ENCODE measurements at regions not wholly inside any gene's neighbourhood (a gene's known extent, or its start where the extent isn't known, plus 50 kb on each side); places are given as distances from the start of the nearest gene placed in this dataset.

GRCh38 chr14:65290830-65291229, 121.7 kb upstream of the FUT8 start:
- POLR2A ChIA-PET: interaction anchor here (8.2 kb wide), 1 partner anchor 13 kb away, joined by 74 read pairs; no protein-coding TSS in a partner anchor
- ATAC-seq (ENCODE audit: low read depth): no peak
- no peaks in the 10 kb centered on the region for H3K27me3 Mint-ChIP-seq
- peaks cover 35% of the 10 kb centered on the region for H3K36me3 Mint-ChIP-seq
- peaks cover 53% of the 10 kb centered on the region for H3K4me1 Mint-ChIP-seq
- DNase-seq: no peak
- peaks cover 7% of the 10 kb centered on the region for H3K9me3 Mint-ChIP-seq
- peak overlapping the region; percentile 57 for H3K4me3 Mint-ChIP-seq
- peak overlapping the region; percentile 76 for H3K27ac Mint-ChIP-seq

DNA sequence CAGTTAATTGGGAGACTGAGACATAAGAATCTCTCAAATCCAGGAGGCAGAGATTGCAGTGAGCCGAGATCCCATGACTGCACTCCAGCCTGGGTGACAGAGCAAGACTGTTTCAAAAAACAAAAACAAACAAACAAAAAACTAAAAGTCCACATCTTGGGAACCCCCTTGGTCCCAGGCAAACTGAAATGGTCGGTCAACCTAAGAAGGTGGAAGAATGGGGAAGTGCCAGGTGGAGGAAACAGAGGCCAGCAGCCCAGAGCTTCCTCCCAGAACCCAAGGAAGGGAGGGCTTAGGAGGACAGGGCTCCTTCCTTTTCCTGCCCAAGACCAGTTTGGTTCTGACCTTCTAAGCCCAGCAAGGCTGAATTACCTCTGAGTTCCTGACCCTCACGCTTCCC, 121.0 kb upstream of the FUT8 start:
- Mint-ChIP-seq H3K4me3 (peak overlapping the region; percentile 48), H3K9me3 (peaks cover 10% of the 10 kb centered on the region), H3K36me3 (peaks cover 40% of the 10 kb centered on the region), H3K27me3 (no peaks in the 10 kb centered on the region), H3K4me1 (peaks cover 56% of the 10 kb centered on the region), H3K27ac (peak overlapping the region; percentile 76)
- POLR2A ChIA-PET: interaction anchor here (0.8 to 8.2 kb wide), 5 partner anchors 9 to 120 kb away, joined by 3 to 74 read pairs (median 6); no protein-coding TSS in a partner anchor
- ATAC-seq (ENCODE audit: low read depth): no peak
- no peak for DNase-seq

DNA sequence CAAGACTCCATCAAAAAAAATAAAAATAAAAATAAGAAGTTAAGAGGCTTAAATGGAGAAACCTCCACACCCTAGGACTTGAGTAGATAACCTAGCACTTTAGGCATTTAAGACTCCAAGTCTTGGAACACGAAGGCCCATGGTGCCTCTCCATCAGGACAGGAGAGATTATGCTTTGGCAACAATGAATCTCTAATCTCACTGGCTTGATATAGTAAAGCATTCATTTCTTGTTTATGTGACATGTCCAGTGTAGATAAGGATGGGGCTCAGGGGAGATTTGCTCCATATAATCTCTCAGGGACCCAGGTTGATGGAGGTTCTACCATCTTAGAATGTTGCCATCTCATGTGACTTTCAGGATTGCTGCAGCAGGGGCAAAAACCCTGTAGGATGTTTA, 117.7 kb upstream of the FUT8 start:
- peaks cover 47% of the 10 kb centered on the region for H3K4me1 Mint-ChIP-seq
- no peak overlapping the region for H3K27ac Mint-ChIP-seq
- no peak overlapping the region for H3K4me3 Mint-ChIP-seq
- H3K27me3 Mint-ChIP-seq: no peaks in the 10 kb centered on the region
- ATAC-seq (ENCODE audit: low read depth) (no peak), DNase-seq (no peak)
- POLR2A ChIA-PET: interaction anchor here (1.0 kb wide), 1 partner anchor 12 kb away, joined by 5 read pairs; no protein-coding TSS in a partner anchor
- peaks cover 9% of the 10 kb centered on the region for H3K9me3 Mint-ChIP-seq
- H3K36me3 Mint-ChIP-seq: peaks cover 42% of the 10 kb centered on the region

DNA sequence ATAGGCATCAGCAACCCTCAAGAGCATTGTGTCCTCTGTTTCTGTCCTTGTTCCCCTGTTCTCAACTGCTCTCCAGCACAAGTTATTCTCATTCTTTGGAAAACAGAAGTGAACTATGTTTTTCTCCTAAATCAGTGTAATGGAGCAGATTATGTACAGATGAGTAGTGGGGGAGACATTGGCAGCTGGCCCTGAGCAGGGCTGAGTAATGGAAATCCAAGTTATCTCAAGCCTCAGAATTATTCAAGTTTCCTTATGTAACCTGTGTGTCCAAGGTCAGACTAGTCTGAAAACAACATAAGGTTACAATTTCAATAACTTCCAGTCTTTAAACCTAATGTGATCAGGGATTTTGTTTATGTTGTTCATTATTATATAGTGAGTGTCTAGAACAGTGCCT, 116.1 kb upstream of the FUT8 start:
- Mint-ChIP-seq H3K27ac (no peak overlapping the region), H3K27me3 (no peaks in the 10 kb centered on the region)
- ATAC-seq (ENCODE audit: low read depth): no peak

DNA sequence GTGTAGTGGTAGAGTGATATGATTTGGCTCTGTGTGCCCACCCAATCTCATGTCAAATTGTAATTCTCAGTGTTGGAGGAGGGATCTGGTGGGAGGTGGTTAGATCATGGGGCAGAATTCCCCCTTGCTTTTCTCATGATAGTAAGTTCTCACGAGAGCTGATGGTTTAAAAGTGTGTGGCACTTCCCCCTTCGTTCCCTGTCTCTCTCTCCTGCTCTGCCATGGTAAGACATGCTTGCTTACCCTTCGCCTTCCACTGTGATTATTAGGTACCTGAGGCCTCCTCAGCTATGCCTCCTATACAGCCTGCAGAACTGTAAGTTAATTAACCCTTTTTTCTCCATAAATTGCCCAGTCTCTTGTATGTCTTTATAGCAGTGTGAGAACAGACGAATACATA, 115.7 kb upstream of the FUT8 start:
- Mint-ChIP-seq H3K27me3 (no peaks in the 10 kb centered on the region), H3K9me3 (peaks cover 7% of the 10 kb centered on the region), H3K4me1 (peaks cover 49% of the 10 kb centered on the region), H3K36me3 (peaks cover 31% of the 10 kb centered on the region), H3K27ac (peak overlapping the region; percentile 11), H3K4me3 (no peak overlapping the region)
- POLR2A ChIA-PET: interaction anchor here (1.2 to 1.5 kb wide), 3 partner anchors 10 to 116 kb away, joined by 4 to 5 read pairs (median 5); partner anchors contain the start of gene FUT8
- no peak for ATAC-seq (ENCODE audit: low read depth)
- DNase-seq: no peak

More for the DNA sequence above, 116.1 kb upstream of the FUT8 start:
- no peak overlapping the region for H3K4me3 Mint-ChIP-seq
- peaks cover 34% of the 10 kb centered on the region for H3K36me3 Mint-ChIP-seq
- POLR2A ChIA-PET: interaction anchor here (1.4 kb wide), 1 partner anchor 9 kb away, joined by 5 read pairs; no protein-coding TSS in a partner anchor
- peaks cover 49% of the 10 kb centered on the region for H3K4me1 Mint-ChIP-seq
- DNase-seq: no peak
- peaks cover 7% of the 10 kb centered on the region for H3K9me3 Mint-ChIP-seq

- Mint-ChIP-seq H3K9me3 (peaks cover 5% of the 10 kb centered on the region), H3K27ac (no peak overlapping the region), H3K27me3 (no peaks in the 10 kb centered on the region), H3K4me1 (peaks cover 53% of the 10 kb centered on the region), H3K4me3 (no peak overlapping the region), H3K36me3 (peaks cover 29% of the 10 kb centered on the region)
- no peak for ATAC-seq (ENCODE audit: low read depth)
- POLR2A ChIA-PET: interaction anchor here (1.2 to 1.5 kb wide), 2 partner anchors 114 to 115 kb away, joined by 4 to 5 read pairs; partner anchors contain the start of gene FUT8
- DNase-seq: no peak
Observed at GRCh38 chr14:65297744-65298143, 114.8 kb upstream of the FUT8 start.

GRCh38 chr14:65299826-65300225, 112.7 kb upstream of the FUT8 start:
- Mint-ChIP-seq H3K4me1 (peaks cover 69% of the 10 kb centered on the region), H3K9me3 (peaks cover 5% of the 10 kb centered on the region), H3K4me3 (peak overlapping the region; percentile 53), H3K36me3 (peaks cover 25% of the 10 kb centered on the region), H3K27me3 (no peaks in the 10 kb centered on the region), H3K27ac (peak overlapping the region; percentile 40)
- DNase-seq (no peak), ATAC-seq (ENCODE audit: low read depth) (no peak)
- POLR2A ChIA-PET: interaction anchor here (1.4 to 6.7 kb wide), 2 partner anchors 10 to 38 kb away, joined by 4 to 74 read pairs; no protein-coding TSS in a partner anchor

DNA sequence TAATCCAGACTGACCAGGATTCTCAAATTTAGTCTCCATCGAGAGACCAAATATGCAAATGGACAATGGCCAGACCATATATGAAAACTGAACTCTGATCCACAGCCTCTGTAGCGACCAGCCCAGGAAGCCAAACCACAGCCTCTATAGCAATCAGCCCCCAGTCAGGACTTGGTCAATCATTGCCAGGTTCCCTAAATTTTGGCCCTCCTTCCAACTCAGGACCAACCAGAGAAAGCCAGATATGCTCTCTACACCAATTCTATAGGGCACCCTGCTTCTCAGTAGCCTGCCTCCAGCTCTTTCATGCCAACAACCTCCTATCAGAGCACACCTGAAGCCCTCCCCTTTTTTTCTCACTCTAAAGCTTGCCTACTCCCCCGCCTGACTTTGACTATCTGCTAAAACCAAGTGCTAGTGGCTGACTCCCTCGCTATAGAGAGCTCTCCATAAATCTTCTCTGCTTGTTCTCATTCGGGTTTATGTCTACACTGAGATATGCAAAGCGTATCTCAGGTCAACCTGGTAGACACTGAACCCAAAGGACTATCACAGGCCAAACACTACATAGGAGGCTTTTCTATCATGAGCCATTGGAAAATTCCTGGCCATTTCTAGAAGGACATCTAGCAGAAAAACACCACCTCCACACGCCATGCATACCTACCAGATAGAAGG, 110.5 kb upstream of the FUT8 start:
- Mint-ChIP-seq H3K4me1 (peaks cover 72% of the 10 kb centered on the region), H3K27me3 (no peaks in the 10 kb centered on the region), H3K27ac (peak overlapping the region; percentile 94), H3K4me3 (peak overlapping the region; percentile 76), H3K9me3 (no peaks in the 10 kb centered on the region), H3K36me3 (peaks cover 21% of the 10 kb centered on the region)
- peak; percentile 58 for ATAC-seq (ENCODE audit: low read depth)
- DNase-seq: no peak
- POLR2A ChIA-PET: interaction anchor here (1.0 to 6.7 kb wide), 8 partner anchors 12 to 109 kb away, joined by 3 to 74 read pairs (median 9); no protein-coding TSS in a partner anchor

DNA sequence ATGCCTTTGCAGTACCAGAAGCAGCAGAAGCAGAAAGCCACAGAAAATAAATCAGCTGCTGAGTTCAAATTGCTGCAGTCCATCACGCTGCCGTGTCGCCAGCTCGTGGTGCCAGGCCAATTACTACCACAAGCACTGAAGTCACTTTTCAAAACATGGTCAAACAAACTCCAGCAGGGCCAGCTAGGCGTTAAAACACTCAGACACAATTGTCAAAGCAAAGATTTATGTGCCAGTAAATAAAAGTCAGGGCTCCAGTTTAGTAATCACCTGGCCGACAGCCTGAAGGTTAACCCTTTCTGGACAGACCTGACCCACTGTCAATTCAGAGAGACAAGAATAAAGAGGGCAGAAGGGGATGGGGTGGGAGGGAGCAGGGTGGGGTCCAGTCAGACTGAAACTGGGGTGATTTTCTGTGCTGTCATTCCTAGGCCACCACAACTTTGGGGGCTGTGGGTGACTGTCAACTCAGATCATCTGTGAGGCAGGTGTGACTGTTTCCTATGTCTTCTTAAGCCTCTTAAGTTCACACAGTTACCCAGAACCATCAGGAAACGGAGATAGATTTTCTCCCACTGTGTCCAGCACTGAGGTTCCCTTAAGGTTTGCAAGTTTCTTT, 109.8 kb upstream of the FUT8 start:
- H3K27me3 Mint-ChIP-seq: no peaks in the 10 kb centered on the region
- peak; percentile 85 for ATAC-seq (ENCODE audit: low read depth)
- no peaks in the 10 kb centered on the region for H3K9me3 Mint-ChIP-seq
- POLR2A ChIA-PET: interaction anchor here (0.9 to 6.7 kb wide), 12 partner anchors 11 to 625 kb away, joined by 3 to 74 read pairs (median 6); no protein-coding TSS in a partner anchor
- peak; percentile 60 for DNase-seq
- peaks cover 19% of the 10 kb centered on the region for H3K36me3 Mint-ChIP-seq
- H3K4me1 Mint-ChIP-seq: peaks cover 69% of the 10 kb centered on the region
- H3K27ac Mint-ChIP-seq: peak overlapping the region; percentile 94
- H3K4me3 Mint-ChIP-seq: peak overlapping the region; percentile 76

GRCh38 chr14:65303190-65303898, 109.2 kb upstream of the FUT8 start:
- ATAC-seq (ENCODE audit: low read depth): no peak
- Mint-ChIP-seq H3K27me3 (no peaks in the 10 kb centered on the region), H3K9me3 (peaks cover 2% of the 10 kb centered on the region), H3K36me3 (peaks cover 15% of the 10 kb centered on the region), H3K4me3 (peak overlapping the region; percentile 76), H3K4me1 (peaks cover 65% of the 10 kb centered on the region), H3K27ac (peak overlapping the region; percentile 94)
- POLR2A ChIA-PET: interaction anchor here (0.9 to 6.7 kb wide), 11 partner anchors 11 to 624 kb away, joined by 3 to 74 read pairs (median 6); no protein-coding TSS in a partner anchor
- no peak for DNase-seq

DNA sequence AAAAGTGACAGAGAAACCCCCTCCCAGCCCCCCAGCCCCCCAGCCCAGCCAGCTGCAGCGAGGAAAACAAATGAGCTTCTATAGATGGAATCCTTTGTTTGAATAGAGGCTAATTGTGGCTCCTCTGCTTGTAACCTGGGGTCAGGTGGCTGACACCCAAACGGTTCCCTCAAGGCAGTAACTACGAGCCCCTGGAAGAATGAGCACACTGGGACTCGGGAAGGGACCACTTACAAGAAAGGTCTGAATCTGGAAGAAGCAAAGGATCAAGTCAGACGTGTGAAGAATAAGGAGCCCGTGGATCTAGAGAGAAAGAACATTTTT, 108.7 kb upstream of the FUT8 start:
- H3K4me1 Mint-ChIP-seq: peaks cover 68% of the 10 kb centered on the region
- peaks cover 2% of the 10 kb centered on the region for H3K9me3 Mint-ChIP-seq
- H3K27ac Mint-ChIP-seq: peak overlapping the region; percentile 94
- peaks cover 15% of the 10 kb centered on the region for H3K36me3 Mint-ChIP-seq
- ATAC-seq (ENCODE audit: low read depth) (no peak), DNase-seq (no peak)
- H3K4me3 Mint-ChIP-seq: peak overlapping the region; percentile 57
- H3K27me3 Mint-ChIP-seq: no peaks in the 10 kb centered on the region
- POLR2A ChIA-PET: interaction anchor here (0.7 to 6.7 kb wide), 10 partner anchors 10 to 623 kb away, joined by 3 to 74 read pairs (median 6); no protein-coding TSS in a partner anchor

GRCh38 chr14:65304239-65304638, 108.3 kb upstream of the FUT8 start:
- Mint-ChIP-seq H3K27me3 (no peaks in the 10 kb centered on the region), H3K4me3 (no peak overlapping the region), H3K27ac (peak overlapping the region; percentile 94), H3K36me3 (peaks cover 15% of the 10 kb centered on the region), H3K4me1 (peaks cover 68% of the 10 kb centered on the region), H3K9me3 (peaks cover 2% of the 10 kb centered on the region)
- ATAC-seq (ENCODE audit: low read depth) (no peak), DNase-seq (no peak)
- POLR2A ChIA-PET: interaction anchor here (0.7 to 6.7 kb wide), 10 partner anchors 10 to 96 kb away, joined by 3 to 74 read pairs (median 6); no protein-coding TSS in a partner anchor

GRCh38 chr14:65304963-65305362, 107.6 kb upstream of the FUT8 start:
- POLR2A ChIA-PET: interaction anchor here (0.6 to 6.7 kb wide), 11 partner anchors 9 to 519 kb away, joined by 3 to 74 read pairs (median 5); partner anchors contain the start of gene MAX
- no peaks in the 10 kb centered on the region for H3K27me3 Mint-ChIP-seq
- peaks cover 64% of the 10 kb centered on the region for H3K4me1 Mint-ChIP-seq
- peaks cover 15% of the 10 kb centered on the region for H3K36me3 Mint-ChIP-seq
- H3K9me3 Mint-ChIP-seq: peaks cover 2% of the 10 kb centered on the region
- ATAC-seq (ENCODE audit: low read depth) (no peak), DNase-seq (no peak)
- H3K4me3 Mint-ChIP-seq: peak overlapping the region; percentile 7
- H3K27ac Mint-ChIP-seq: peak overlapping the region; percentile 94

All from activated naive CD8-positive, alpha-beta T cell treated with anti-CD3 and anti-CD28 coated beads, Interleukin-2, amount 10 ng/mL, durations not matched to agents 7 days and 5 days (primary cell).